Left renal cortex interstitium (tissue), 4 donors: ENCODE measurements at regions not wholly inside any gene's neighbourhood (a gene's known extent, or its start where the extent isn't known, plus 50 kb on each side); places are given as distances from the start of the nearest gene placed in this dataset.

Experiments
- DNase-seq, 4 donors: peaks; one replicate each; pipeline ENCODE4 v3.0.0-alpha.2; 2013; ENCODE audit warnings: low read depth in 4 of 4, low spot score in 2 of 4, missing footprints in 1 of 4

GRCh38 chr12:24197532-24197931 is 248.1 kb upstream of the SOX5 start:
- no peak for DNase-seq

DNA sequence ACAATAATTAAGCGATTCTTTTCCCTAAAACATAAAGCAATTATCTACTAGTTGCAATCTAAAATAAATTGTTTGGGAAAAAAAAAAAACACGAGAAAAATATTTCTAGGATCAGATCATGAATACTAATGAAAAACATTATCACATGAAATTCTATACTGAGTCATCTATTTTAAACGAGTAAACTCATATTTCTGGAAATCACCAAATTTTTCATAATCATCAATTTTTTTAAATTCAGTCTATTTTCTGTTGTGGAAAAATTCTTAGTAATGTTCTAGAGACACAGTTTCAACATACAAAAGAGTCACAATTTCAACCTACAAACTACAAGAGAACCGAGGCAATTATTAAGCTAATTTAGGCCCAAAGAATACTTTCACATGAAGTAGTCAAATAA is 245.6 kb upstream of the SOX5 start:
- no peak for DNase-seq

DNA sequence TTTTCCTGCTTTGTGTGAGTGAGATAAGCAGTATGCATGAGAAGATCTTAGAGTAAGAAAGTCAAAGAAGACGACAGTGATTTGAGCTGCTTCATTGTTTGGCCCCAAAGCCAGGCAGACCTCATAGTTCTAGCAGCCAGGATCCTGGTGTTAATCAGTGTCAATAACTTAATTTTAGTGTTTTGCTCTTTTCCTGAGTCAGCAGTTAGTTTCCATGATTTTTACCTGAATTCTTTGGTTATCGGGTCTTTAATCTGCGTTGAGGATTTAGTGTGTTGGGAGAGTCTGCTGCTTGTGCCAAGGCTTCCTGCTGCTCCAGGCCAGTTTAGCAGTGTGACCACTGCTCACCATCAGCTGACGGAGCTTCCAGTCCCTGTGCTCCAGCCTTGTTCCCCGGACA is 241.6 kb upstream of the SOX5 start:
- DNase-seq: no peak

- no peak for DNase-seq
Observed at GRCh38 chr12:24185782-24186181, 236.3 kb upstream of the SOX5 start.

- DNase-seq: no peak
Observed at GRCh38 chr12:24177889-24178288, 228.4 kb upstream of the SOX5 start.

- no peak for DNase-seq
Observed at GRCh38 chr12:24175929-24176328, 226.5 kb upstream of the SOX5 start.

- DNase-seq: no peak
Observed at GRCh38 chr12:24175284-24175683, 225.8 kb upstream of the SOX5 start.

- peak in 2 of 4 donors; percentile 9 to 10 for DNase-seq
Observed at GRCh38 chr12:24173067-24173466, 223.6 kb upstream of the SOX5 start.

DNA sequence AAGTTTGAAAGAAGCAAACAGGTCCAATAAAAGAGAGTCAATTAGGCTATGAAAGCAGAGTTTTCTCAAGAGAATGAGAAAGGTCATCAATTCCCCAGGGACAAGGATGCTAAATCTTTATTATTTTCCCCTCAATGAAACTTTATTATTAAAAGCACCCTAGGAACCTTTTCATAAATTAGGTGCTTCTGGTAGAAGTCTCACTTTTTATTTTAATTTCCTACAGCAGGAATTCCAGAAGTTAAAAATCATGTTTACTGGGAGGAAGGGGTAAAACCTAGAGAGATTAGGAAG is 223.2 kb upstream of the SOX5 start:
- DNase-seq: no peak

DNA sequence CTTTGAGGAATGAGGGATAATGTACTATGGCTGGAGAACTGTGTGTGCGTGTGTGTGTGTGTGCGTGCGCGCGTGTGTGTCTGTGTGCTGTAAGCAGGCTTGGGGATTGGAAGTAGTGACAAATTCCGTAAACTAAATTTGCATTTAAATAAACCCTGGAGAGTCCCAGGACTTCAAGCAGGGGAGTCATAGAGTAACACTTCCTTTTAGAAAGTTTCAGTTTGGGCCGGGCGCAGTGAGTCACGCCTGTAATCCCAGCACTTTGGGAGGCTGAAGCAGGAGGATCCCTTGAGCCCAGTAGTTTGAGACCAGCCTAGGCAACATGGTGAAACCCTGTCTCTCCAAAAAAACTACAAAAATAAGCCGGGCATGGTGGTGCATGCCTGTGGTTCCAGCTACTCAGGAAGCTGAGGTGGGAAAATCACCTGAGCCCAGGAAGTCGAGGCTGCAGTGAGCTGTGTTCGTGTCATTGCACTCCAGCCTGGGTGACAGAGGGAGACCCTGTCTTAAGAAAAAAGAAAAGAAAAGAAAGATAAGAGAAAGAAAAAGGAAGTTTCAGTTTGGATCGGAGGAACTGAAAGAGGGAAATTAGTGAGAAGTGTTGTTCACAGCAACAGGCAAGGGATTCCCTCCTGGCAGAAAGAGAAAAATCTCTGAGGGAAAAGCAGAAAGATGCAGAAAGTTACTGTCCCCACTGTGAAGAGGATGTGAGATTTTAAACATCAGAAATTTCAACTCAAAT is 222.7 kb upstream of the SOX5 start:
- DNase-seq: no peak

GRCh38 chr12:24155042-24155441 is 205.6 kb upstream of the SOX5 start:
- no peak for DNase-seq

DNA sequence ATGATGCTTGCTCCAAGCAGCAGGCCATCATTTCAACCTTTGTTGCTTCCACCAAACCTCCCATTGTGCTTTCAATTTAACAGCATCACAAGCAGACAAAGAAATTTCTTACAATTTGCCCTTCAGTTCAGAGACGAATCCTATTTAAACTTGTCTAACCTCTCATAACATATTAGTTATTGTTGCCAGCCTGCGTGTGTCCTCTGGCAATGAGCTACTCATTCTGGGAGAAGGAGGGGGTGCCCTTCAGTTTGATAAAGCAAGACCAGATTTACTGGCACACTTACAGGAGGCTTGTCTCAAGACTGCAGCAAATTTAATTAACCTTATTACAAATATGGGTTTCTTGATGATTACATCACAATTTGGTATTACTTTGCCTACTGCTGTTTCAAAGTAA is 203.6 kb upstream of the SOX5 start:
- no peak for DNase-seq

DNA sequence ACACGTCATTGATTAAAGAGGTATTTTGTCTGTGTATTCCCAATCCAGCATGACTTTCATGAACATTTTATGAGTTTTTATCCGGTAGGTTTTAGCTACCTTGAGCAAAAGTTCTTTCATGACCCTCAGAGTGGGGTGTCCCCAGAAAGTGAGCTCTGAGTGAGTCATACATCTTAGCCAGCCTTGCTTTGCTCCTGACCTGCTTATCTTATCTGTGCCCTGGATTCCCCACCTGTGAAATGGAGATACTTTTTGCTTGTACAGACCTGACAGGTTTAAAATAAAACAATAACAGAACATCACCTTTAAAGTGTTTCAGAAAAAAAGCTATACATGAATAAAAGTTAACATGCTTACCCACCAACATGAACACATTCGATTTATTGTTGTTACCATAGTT is 202.8 kb upstream of the SOX5 start:
- no peak for DNase-seq

GRCh38 chr12:24143928-24144327 is 194.5 kb upstream of the SOX5 start:
- DNase-seq: no peak

- DNase-seq: no peak
Observed at GRCh38 chr12:24139035-24139434, 189.6 kb upstream of the SOX5 start.

GRCh38 chr12:24138041-24138440 is 188.6 kb upstream of the SOX5 start:
- no peak for DNase-seq

DNA sequence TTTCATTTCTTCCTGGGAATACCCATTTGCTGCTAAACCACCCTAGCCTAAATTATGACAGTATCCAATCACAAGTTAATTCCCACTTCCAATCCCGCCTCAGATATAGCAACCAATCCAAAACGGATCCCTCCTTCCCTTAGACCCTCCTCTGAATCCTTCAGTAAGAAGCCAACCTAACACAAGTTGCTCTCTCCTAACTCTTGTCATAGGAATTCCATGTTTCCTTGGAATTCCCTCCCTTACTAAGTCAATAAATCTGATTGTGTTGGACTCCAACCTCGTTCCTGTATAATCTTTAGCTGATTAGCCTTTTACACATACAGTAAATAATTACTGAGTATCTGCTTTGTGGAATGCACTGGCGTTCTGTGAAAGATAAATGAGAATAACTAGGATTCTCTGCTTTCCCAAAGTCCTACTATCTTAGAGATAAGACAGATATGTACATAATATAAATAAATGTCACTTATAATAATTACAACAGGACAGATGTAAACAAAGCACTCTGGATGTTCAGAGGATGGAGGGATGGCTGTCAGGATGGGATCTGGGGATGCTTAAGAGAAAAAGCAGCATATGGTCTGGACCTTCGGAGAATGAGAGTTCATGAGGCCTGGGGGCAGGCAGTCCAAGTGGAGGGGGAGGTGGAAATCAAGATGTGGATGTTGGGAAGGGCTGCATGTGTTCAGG is 185.8 kb upstream of the SOX5 start:
- DNase-seq: no peak

GRCh38 chr12:24134092-24134491 is 184.6 kb upstream of the SOX5 start:
- DNase-seq: no peak

DNA sequence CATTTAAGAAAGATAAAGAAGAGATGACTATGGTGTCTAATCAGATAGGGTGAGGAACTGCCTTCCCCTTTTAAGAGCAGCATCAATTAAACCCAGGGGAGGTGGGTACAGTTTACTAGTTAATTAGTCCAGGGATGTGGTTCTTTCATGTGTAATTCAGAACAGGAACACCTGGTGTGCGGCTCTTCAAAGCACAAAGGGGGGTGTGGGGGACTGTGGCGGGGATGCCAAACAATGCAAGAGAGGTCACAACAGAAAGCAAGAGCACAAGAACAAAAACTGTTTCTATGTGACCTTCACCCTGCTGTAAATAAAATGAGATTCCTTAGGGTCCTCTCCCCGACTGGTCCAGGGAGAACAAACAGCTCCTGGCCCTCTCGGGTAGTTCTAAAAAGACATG is 183.9 kb upstream of the SOX5 start:
- DNase-seq: no peak

DNA sequence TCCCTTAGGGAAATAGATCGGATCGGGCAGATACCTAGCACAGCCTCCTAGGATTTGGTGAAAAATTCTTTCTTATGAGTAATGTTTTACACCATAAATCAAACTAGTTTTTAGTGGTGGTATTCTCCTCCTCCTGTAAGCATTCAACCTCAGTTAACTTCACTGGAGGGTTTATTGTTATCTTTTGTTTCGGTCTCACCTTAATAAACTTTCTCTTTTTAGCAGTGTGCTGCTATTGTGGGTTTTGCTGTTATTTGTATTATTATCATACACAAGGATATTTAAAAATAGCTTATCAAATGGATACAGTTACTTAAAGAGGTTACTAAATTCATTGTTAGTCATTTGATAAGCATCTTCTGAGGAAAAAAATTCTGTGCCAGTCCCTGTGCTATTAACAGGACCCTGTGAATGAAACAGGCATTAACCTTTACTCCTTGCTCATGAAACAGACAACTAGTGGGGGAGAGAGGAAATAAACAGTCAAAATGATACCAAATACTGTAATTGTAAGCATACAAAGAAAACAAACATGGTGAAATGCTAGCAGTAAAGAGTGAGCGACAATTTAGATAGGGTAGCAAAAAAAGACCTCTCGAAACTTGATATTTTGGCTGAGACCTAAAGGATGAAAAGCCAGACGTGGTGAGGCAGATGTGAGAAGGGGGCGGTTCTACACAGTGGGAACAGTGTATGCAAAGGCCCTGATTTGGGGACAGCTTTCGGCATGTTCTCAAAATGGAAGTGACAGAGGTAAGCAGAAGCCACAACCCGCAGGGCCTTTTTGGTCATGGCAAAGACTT is 178.7 kb upstream of the SOX5 start:
- DNase-seq: no peak

GRCh38 chr12:24125280-24125679 is 175.8 kb upstream of the SOX5 start:
- DNase-seq: no peak

DNA sequence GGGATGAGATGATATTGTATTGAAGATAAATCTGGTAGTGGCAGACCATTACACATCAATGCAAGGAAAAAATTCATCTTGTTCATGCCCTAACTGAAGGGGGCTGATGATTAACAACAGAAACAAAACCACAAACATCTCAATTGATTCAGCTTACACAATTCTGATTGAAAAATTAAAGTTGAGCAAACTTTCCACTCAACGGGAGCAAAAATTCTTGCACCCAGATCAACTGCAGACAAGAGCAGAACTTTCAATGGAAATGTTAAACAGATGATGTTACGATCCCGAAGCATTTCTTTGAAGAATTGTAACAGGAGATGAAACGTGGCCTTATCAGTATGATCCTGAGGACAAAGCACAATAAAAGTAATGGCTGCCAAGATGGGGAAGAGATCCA is 172.4 kb upstream of the SOX5 start:
- DNase-seq: no peak
